Sigmoid colon (tissue), 4 donors: ENCODE measurements at regions not wholly inside any gene's neighbourhood (a gene's known extent, or its start where the extent isn't known, plus 50 kb on each side); places are given as distances from the start of the nearest gene placed in this dataset.

Source experiments
- CTCF ChIP-seq, 4 experiments: fragments of 450-650 bp in 3 of 4; fragments of 200-600 bp in 1 of 4; IDR thresholded peaks; one replicate each; pipeline ENCODE4 v1.5.1; 2016 to 2019; ENCODE audit warnings: antibody characterized with exemption in 4 of 4, mild to moderate bottlenecking in 3 of 4, moderate library complexity in 2 of 4
- EP300 ChIP-seq, 4 donors: sonication (generic); formaldehyde crosslinking; IDR thresholded peaks; one replicate each; pipeline ENCODE4 v1.6.1; 2017; ENCODE audit warnings: antibody characterized with exemption in 4 of 4
- POLR2AphosphoS5 ChIP-seq, 4 donors: sonication (generic); formaldehyde crosslinking; IDR thresholded peaks; one replicate each; pipeline ENCODE4 v1.6.1; 2017; ENCODE audit warnings: antibody characterized with exemption in 4 of 4

- no peak for TF ChIP-seq CTCF (IDR thresholded peaks at IDR 0.05)
- no peak for TF ChIP-seq EP300 (IDR thresholded peaks at IDR 0.05)
- no peak for TF ChIP-seq POLR2AphosphoS5 (IDR thresholded peaks at IDR 0.05)
Measured at GRCh38 chr18:11286431-11286830, 137.1 kb upstream of the PIEZO2 start.
